Thyroid gland (tissue), 4 donors: ENCODE measurements at regions not wholly inside any gene's neighbourhood (a gene's known extent, or its start where the extent isn't known, plus 50 kb on each side); places are given as distances from the start of the nearest gene placed in this dataset.

ENCODE experiments used
- DNase-seq, 2 donors: peaks; one replicate each; pipeline ENCODE4 v3.0.0-alpha.2; 2019
- H3K27ac ChIP-seq, 3 donors: fragments of 200-600 bp; sonication (generic); 1 replicate in 2 of 3; 2 replicates in 1 of 3; pipeline ENCODE4 v1.5.1; 2016 to 2019; ENCODE audit warnings: mild to moderate bottlenecking in 1 of 3, moderate library complexity in 1 of 3
- H3K27me3 ChIP-seq: fragments of 200-600 bp; sonication (generic); one replicate; pipeline ENCODE4 v1.5.1; 2019
- H3K36me3 ChIP-seq, 2 donors: fragments of 200-600 bp; sonication (generic); one replicate each; pipeline ENCODE4 v1.5.1; 2016 to 2019
- H3K4me1 ChIP-seq, 2 donors: fragments of 200-600 bp; sonication (generic); one replicate each; pipeline ENCODE4 v1.5.1; 2017 to 2019
- H3K4me3 ChIP-seq, 3 donors: fragments of 200-600 bp; sonication (generic); replicated peaks in 1 of 3; 1 replicate in 2 of 3; 2 replicates in 1 of 3; pipeline ENCODE4 v1.5.1; 2016; ENCODE audit warnings: mild to moderate bottlenecking in 1 of 3
- H3K9me3 ChIP-seq: fragments of 200-600 bp; sonication (generic); one replicate; pipeline ENCODE4 v1.5.1; 2017
- POLR2A ChIP-seq, 2 donors: fragments of 450-650 bp; IDR thresholded peaks; one replicate each; pipeline ENCODE4 v1.6.1; 2017; ENCODE audit warnings: antibody characterized with exemption in 2 of 2, mild to moderate bottlenecking in 2 of 2, moderate library complexity in 1 of 2
- WGBS, 2 donors: methylation state at CpG; one replicate each; pipeline ENCODE4 v1.1.5; 2017; 5-methylcytosine and 5-hydroxymethylcytosine counted together
- intact Hi-C: fragments of 100-400 bp; cut with DNase I; formaldehyde crosslinking; loops from one replicate; pipeline ENCODE4 v1.15.1; 2023
- TF ChIP-seq, protein P1 (sequence below), 6 experiments: fragments of 200-600 bp in 3 of 6; fragments of 450-650 bp in 3 of 6; sonication (generic) in 3 of 6; IDR thresholded peaks; one replicate each; pipeline ENCODE4 v1.5.1; 2016 to 2019; ENCODE audit warnings: antibody characterized with exemption in 6 of 6, mild to moderate bottlenecking in 2 of 6, inconsistent platforms in 1 of 6, moderate library complexity in 1 of 6

DNA sequence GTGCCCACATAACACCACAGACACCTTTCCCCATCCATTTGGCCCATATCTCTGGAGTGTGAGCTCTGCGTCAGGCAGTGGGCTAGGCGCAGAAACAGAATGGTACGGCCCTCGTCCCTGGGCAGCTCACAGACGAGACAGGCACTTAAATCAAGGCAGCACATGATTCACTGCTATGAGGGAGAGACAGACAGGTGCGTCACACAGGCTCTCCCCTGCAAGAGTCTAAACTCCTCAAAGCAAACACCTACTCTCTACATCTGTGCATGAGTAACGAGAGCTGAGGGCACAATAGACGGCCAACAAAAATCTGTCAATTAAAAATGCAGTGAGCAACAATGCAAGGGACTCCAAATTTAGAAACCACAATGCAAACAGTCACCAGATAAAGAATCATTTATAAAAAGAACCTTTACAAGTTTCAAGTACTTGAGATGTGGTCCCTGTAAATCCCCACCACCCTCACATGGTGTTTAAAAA, 348.9 kb downstream of the UQCRFS1 start:
- Histone ChIP-seq H3K27me3 (no peaks in the 10 kb centered on the region), H3K4me3 (no peak overlapping the region), H3K4me1 (peaks cover 47 to 54% of the 10 kb centered on the region in 2 donors), H3K27ac (peak overlapping the region; percentile 43 to 72 (median 65)), H3K36me3 (no peaks in the 10 kb centered on the region), H3K9me3 (no peaks in the 10 kb centered on the region)
- 42 to 45% methylated on average over 5 to 8 of the region's 8 CpGs for WGBS, 2 donors
- TF ChIP-seq, protein P1, sequence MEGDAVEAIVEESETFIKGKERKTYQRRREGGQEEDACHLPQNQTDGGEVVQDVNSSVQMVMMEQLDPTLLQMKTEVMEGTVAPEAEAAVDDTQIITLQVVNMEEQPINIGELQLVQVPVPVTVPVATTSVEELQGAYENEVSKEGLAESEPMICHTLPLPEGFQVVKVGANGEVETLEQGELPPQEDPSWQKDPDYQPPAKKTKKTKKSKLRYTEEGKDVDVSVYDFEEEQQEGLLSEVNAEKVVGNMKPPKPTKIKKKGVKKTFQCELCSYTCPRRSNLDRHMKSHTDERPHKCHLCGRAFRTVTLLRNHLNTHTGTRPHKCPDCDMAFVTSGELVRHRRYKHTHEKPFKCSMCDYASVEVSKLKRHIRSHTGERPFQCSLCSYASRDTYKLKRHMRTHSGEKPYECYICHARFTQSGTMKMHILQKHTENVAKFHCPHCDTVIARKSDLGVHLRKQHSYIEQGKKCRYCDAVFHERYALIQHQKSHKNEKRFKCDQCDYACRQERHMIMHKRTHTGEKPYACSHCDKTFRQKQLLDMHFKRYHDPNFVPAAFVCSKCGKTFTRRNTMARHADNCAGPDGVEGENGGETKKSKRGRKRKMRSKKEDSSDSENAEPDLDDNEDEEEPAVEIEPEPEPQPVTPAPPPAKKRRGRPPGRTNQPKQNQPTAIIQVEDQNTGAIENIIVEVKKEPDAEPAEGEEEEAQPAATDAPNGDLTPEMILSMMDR (IDR thresholded peaks at IDR 0.05) = no peak
- TF ChIP-seq POLR2A (IDR thresholded peaks at IDR 0.05) = peak in 1 of 2 donors; percentile 6
- peak; percentile 61 to 73 for DNase-seq
- intact Hi-C loops = no loop called here

DNA sequence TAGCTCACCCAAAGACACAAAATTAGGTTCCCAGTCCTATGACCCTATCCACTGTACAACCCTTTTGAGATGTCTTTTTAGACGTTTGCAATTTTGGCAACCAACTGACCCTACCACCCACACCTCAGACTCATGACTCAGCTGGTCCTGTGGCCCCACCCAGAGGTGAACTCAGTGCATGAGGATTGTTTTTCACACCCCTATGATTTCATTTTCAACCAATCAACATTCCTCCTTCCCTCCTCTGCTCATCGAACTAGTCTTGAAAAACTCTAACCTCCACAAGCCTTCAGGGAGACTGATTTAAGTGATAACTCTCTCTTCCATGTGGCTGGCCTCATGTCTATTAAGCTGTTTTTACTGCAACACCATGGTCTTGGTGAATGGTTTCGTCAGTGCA, 350.7 kb downstream of the UQCRFS1 start:
- H3K4me1 ChIP-seq = peaks cover 39 to 47% of the 10 kb centered on the region in 2 donors
- no peak for TF ChIP-seq POLR2A (IDR thresholded peaks at IDR 0.05)
- TF ChIP-seq, protein P1 (IDR thresholded peaks at IDR 0.05) = peak in 3 of 6 experiments; percentile 9 to 27 (median 23)
- peak overlapping the region; percentile 16 to 72 (median 65) for H3K27ac ChIP-seq
- no peak overlapping the region for H3K4me3 ChIP-seq
- no peaks in the 10 kb centered on the region for H3K36me3 ChIP-seq
- 12% methylated on average over 3 of the region's 3 CpGs for WGBS, 2 donors
- intact Hi-C loops = no loop called here
- no peaks in the 10 kb centered on the region for H3K9me3 ChIP-seq
- no peaks in the 10 kb centered on the region for H3K27me3 ChIP-seq
- peak; percentile 52 to 59 for DNase-seq

DNA sequence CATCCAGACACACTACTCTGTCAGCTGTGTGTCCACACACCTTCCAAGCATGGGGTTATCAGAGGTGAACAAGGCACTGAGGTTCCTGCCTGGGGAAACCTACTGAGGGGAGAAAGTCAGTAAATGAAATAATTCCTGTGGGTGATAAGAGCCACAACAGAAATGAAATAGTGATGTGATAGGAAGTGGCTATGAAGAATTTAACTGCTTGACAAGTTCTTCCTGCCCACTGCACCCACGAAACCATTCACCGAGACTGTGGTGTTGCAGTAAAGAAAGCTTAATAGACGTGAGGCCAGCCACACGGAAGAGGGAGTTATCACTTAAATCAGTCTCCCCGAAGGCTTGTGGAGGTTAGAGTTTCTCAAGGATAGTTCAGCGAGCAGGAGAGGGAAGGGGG, 353.1 kb downstream of the UQCRFS1 start:
- no peaks in the 10 kb centered on the region for H3K9me3 ChIP-seq
- H3K4me3 ChIP-seq = no peak overlapping the region
- DNase-seq = no peak
- H3K36me3 ChIP-seq = no peaks in the 10 kb centered on the region
- H3K27ac ChIP-seq = no peak overlapping the region
- TF ChIP-seq POLR2A (IDR thresholded peaks at IDR 0.05) = no peak
- TF ChIP-seq, protein P1 (IDR thresholded peaks at IDR 0.05) = no peak
- no peaks in the 10 kb centered on the region for H3K27me3 ChIP-seq
- 65 to 66% methylated on average over 6 of the region's 6 CpGs for WGBS, 2 donors
- intact Hi-C loops = no loop called here
- peaks cover 34 to 42% of the 10 kb centered on the region in 2 donors for H3K4me1 ChIP-seq

DNA sequence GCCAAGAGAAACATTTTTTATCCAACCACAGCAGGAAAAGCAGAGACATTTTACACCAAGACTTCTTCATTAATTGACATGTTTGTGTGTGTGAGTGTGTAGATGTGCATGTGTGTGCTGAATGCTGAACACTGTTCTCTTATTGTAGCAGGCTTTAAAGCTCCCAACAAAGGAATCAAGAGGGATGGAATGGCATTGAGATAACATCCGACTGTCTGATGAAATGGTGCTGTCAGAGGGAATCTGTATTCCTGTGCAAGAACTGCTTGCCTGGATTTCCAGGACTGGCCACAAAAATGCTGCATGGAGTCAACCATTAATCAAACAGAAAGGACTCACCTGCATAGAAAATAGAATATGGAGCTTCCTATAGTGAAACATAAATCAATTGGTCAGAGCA, 354.0 kb downstream of the UQCRFS1 start:
- Histone ChIP-seq H3K4me1 (peaks cover 25 to 34% of the 10 kb centered on the region in 2 donors), H3K36me3 (no peaks in the 10 kb centered on the region), H3K27ac (no peak overlapping the region), H3K4me3 (no peak overlapping the region), H3K9me3 (no peaks in the 10 kb centered on the region), H3K27me3 (no peaks in the 10 kb centered on the region)
- TF ChIP-seq, protein P1 (IDR thresholded peaks at IDR 0.05) = no peak
- no peak for TF ChIP-seq POLR2A (IDR thresholded peaks at IDR 0.05)
- intact Hi-C loops = no loop called here
- DNase-seq = no peak
- WGBS, 2 donors = 89 to 91% methylated on average over 1 of the region's 1 CpG

DNA sequence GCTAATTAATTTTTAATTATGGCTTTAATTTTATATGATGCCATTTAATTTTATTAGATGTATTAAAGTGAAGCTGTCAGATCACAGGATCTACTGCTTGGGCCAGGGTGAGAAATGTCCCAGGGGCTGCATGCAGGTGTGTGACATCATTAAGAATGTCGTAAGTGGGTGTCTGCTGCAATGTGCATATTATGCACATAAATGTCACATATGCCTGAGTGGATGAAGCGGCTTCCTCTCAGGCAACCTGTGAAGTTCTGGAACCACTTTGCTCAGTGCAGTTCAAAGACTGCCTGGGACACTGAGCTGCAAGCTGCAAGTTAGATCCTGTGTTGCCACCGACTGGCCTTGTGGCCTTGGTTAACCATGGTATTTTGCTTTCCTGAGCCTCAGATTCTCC, 355.0 kb downstream of the UQCRFS1 start:
- peaks cover 18 to 25% of the 10 kb centered on the region in 2 donors for H3K4me1 ChIP-seq
- no peak overlapping the region for H3K27ac ChIP-seq
- DNase-seq = no peak
- TF ChIP-seq, protein P1 (IDR thresholded peaks at IDR 0.05) = no peak
- no peak for TF ChIP-seq POLR2A (IDR thresholded peaks at IDR 0.05)
- 85 to 95% methylated on average over 3 of the region's 3 CpGs for WGBS, 2 donors
- no peaks in the 10 kb centered on the region for H3K36me3 ChIP-seq
- intact Hi-C loops = no loop called here
- no peaks in the 10 kb centered on the region for H3K9me3 ChIP-seq
- H3K27me3 ChIP-seq = no peaks in the 10 kb centered on the region
- H3K4me3 ChIP-seq = no peak overlapping the region
